ENCODE measurements at regions not wholly inside any gene's neighbourhood (a gene's known extent, or its start where the extent isn't known, plus 50 kb on each side); places are given as distances from the start of the nearest gene placed in this dataset.

DNA sequence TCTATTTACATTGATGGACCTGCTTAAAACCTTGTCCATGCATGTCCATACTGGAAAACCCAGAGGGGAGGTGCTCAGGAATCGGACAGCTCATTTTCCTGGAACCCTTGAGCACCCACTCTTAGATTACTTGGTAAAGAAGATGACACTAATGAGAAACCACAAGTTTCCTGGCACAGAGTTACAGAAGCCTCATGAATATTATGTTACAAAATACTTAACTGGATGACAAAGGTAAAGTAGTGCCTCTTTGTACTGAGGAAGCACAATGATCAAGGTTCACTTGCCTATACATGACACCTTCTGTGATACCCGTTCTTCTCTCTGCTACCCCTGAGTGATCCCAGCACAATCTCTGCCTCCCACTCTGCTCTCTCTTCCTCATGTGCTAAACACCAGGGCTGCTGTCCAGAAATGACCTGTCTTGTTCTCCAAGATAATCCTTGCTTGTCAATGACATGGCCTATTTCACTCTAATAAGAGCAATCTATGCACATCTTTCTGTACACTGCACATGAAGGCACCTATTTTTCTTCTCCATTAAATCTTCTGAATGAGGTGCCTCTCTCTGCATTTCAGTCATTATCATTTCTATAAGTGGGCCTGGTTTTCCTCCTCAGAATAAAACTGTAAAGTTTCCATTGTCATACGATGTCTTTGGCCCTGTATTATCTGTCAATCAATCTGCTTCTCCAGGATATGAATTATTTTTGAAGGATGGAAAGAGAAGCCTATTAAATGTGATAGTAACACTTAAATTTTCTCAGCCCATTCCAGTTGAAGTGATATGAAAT lies 684.0 kb upstream of the ACO1 start:
- no peak for DNase-seq

DNA sequence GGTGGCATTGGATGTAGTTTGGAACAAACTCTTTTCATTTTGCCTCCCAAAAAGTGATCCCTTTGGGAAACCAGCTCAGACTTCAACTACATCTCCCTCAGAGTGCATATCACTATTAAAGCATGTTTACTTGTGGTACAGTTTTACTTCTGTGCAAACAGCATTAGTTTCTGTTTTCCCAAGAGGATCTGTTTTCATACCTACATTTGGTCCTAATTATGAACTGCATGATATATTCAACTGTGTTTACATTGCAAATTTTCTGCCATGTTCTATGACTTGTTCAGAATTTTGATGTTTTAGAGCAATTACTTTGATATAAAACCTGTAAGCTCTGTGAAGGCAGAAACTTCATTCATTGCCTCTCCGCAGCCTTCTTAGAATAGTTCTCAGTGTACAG lies 681.5 kb upstream of the ACO1 start:
- no peak for DNase-seq

DNA sequence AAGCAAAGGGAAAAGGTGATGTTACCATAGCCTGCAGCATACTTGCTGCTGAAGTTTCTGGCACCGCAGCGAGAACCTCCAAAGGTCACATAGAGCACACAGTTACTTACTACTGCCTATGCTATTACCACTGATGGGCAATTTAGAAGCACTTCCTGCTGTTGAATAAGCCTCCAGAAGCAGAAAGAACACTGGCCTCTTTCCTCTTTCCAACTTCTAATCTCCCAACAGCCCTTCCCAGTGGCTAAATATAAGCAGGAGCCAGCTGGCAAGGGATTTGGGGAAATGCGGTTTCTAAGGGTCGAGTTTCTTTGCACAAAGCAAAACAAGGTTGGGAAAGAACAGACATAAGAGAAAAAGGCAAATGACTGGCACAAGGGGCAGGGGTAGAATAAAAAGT lies 669.2 kb upstream of the ACO1 start:
- DNase-seq, result no peak

DNA sequence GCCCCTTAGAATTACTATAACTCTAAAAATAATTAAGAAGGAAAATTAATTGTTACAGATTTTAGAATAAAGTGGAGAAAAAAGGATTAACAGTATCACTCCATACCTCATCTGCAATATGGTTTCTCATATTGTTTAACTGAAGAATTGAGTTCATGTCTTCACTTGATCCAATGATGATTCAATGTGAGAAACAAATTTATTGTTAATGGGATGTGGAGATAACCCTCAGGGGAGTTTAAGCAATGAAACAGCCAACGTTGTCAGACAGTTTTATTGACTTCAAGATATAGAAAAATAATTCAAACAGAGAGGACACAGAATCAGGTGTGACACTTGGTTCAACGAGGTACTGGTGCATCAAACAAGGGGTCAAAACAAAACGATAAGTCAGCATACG lies 665.2 kb upstream of the ACO1 start:
- no peak for DNase-seq

GRCh38 chr9:31730398-31730797 lies 654.0 kb upstream of the ACO1 start:
- DNase-seq, result no peak

DNA sequence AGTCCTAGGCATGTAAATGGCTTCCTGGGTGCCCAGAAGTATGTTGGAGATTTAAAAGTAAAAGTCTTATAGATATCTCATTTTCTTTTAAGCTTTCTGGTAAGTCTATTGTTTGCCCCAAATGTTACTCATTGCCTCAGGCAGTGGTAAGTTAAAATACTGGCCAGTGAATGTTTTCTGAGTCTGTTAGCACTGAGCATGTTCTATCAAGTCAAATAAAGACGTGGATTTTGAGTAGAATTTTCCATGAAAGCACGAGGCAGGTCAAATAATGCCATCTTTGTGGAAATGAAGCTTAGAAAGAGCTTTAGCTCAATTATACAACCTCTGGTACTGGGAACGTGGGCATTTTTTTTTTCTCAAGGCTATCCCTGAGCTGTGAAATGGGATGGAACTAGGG lies 651.3 kb upstream of the ACO1 start:
- no peak for DNase-seq

DNA sequence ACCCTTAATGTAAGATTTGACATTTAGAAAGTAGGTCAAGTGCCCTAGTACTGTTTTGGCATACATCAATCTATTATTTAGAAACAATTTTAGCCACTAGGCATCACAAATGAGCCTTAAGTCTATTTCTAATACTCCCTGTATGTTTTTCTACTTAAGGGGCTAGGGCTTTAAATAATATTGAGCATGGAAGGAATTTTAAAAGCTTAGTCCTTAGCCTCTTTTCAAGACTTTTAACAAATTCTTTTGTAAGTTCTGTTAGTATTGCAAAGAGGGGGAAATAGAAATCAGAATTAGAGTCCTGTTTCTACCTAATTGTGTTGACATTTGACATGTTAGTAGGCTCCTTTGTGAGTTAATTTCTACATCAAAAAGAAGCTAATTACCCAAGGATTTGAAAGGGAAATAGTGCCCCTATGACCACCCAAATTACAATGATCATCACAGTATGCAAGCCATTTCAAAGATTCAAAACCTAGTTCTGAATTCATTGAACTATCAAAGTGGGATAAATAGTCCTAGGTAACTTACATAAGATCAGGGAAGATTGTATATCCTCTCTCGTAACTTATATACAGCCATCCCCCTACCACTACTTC lies 647.8 kb upstream of the ACO1 start:
- no peak for DNase-seq

DNA sequence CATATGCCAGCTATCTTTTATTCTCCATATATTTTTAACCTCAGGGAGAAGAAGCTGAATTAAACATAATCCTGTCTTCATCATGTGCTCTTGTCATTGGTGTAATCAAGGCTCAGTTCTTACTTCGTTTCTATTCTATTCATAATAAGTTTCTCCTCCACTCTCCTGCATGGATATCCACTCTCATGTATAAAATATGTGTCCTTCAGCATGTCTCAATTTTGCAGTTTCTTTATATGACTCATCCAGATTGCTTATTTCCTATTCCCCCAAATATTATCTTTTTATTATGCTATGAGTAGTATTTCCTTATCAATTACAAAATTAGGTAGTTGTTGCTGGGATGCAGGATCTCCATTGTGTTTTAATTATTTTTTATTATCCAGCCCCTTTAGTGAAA lies 643.7 kb upstream of the ACO1 start:
- no peak for DNase-seq

GRCh38 chr9:31744589-31744988 lies 639.9 kb upstream of the ACO1 start:
- no peak for DNase-seq

GRCh38 chr9:31745468-31745867 lies 639.0 kb upstream of the ACO1 start:
- DNase-seq, result no peak

GRCh38 chr9:31745886-31746285 lies 638.6 kb upstream of the ACO1 start:
- DNase-seq, result no peak

DNA sequence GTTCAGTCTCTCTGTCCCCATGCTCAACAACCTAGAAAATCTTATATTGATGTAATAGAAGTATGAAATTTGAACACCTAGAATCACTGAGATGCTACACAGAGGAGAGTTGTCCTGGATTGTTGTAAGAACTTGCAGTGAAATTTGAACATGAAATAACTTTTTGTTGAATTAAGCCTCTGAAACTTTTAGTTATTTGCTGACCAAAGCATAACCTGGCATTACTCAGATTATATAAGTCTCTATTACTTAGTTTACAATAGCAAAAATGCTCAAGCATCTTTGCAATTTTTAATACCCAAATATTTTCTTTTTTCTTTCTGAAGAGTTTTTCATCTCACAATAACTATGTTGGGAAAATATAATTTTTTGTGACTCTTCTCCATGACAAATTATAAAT lies 630.7 kb upstream of the ACO1 start:
- DNase-seq, result no peak

DNA sequence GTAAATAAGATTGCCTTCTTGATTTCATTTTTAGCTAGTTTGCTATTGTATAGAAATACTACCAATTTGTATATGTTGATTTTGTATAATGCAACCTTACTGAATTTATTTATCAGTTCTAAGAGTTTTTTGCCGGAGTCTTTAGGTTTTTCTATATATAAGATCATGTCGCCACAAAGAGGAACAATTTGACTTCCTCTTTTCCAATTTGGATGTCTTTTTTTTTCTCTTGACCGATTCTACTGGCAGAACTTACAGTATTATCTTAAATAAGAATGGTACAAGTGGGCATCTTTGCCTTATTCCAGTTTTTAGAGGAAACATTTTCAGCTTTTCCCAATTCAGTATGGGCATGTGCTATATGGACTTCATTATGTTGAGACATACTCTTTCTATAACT lies 624.7 kb upstream of the ACO1 start:
- peak; percentile 68 for DNase-seq

- DNase-seq, result peak; percentile 26
Measured at GRCh38 chr9:31774021-31774420, 610.4 kb upstream of the ACO1 start.

DNA sequence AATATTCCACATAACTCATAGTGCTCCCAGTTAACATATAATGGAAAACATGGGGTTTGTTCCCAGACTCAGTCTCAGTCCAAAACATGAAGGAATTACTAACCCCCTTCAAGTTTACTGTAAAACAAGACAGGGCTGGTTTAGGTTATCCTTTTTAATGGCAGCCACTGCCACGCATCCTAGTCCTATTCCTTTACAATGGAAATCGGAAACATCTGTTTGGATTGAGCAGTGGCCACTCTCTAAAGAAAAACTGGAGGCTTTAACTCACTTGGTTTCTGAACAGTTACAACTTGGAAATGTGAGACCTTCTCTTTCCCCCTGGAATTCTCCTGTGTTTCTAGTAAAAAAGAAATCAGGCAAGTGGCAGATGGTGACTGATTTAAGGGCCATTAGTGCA lies 609.9 kb upstream of the ACO1 start:
- no peak for DNase-seq

GRCh38 chr9:31776471-31776870 lies 608.0 kb upstream of the ACO1 start:
- DNase-seq, result no peak

DNA sequence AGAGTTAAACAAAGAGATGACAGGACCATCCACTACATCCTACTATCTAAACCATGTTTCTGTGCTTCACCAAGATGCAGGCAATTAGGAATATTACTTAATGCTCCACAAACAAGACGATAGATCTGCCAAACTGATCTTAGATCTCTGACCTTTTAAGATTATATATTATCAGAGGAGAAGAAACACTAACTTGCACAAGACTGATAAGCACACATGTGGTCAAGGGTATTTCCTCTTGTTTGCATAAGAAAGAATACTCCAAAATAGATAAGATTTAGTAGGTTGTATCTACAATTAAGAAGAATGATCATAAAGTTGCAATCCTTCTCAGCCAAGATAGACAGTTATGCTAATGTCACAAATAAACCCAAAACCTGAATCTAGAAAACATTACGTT lies 601.0 kb upstream of the ACO1 start:
- peak; percentile 66 for DNase-seq

GRCh38 chr9:31790720-31791119 lies 593.7 kb upstream of the ACO1 start:
- no peak for DNase-seq

- DNase-seq, result peak; percentile 34
Measured at GRCh38 chr9:31799953-31800609, 584.4 kb upstream of the ACO1 start.

DNA sequence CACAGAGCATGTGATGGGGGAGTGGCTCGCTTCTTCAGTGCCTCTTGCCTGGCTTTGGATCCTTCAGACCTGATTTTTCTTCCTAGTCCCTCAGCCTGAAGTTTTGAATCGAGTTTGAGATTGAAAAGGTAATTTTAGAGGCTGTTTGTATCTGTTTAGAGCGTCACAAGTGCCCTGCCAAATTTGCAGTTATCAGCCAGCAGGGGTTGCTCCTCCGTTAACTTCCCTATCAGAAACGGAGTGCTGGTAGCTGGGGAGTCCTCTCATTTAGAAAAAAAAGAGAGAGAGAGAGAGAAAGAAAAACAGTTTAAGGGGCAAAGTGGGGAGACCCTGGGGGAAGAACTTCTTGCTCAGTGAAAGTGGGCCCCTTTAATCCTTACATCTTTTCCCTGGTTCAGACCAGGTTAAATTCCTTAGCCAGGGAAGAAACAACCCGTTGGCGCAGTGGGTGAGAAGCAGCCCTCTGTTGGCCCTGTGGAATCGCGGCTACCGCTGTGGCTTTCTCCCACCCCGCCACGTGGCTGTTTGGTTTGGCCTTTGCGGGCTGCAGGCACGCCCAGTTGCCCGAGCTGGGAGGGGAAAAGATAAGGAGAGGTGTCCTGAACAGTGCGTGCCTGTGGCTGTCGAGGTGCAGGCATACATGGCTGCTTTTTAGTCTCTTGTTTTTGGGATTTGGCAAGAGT lies 576.7 kb upstream of the ACO1 start:
- peak; percentile 5 for DNase-seq

GRCh38 chr9:31808766-31809165 lies 575.7 kb upstream of the ACO1 start:
- peak; percentile 31 for DNase-seq

DNA sequence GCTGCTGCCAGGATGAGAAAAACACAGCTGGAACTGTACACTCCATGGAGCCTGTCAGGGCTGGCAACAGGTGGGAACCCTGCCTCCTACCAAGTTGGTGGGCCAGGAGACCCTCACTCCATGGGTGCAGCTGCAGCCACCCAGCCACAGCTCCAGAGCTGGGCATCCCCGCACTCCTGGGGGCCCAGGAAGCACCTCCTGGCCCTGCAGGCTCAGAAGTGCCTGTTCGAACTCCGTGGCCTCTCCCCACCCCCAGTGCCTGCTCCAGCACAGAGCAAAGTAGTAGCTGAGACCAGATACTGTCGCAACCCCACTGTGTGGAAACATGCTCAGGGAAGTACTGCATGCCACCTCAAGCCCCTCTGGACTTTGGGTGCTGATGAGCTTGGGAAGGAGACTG lies 564.0 kb upstream of the ACO1 start:
- DNase-seq, result no peak

DNA sequence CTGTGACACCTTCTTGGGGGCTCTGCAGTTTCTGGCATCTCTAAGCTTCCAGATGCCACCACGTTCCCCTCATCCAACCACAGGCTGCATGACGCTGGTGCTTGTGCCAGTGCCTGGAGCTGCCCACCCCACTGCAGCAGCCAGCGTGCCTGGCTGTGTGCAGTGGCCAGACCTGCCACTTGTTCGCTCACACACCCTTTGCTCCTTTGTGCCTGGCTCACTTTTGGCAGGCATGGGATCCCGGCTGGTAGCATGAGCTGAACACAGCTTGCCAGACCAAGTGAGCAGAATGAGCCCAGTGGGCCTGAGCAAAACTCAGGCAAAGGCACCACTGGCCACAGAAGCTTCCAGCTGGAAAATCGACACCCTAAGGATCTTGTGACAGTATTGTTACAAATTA lies 562.9 kb upstream of the ACO1 start:
- DNase-seq, result no peak

DNA sequence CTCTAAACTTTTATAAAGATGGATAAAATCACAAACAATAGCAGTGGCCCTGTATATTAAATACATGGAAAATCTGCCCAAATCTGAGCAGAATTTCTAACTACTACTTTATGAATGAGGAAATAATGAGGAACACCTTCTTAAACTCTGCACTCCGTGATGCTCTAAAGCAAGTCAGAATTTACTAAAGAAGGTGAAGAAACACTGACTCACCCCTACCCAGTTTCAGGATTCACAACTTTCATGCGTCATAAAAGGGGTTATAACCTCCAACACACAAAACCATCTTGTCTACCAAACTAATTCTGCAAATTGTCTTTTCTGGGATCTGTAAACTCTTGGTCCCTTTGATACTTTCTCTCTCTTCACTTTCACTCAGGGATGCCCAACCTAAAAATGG lies 561.1 kb upstream of the ACO1 start:
- DNase-seq, result no peak
